ENCODE measurements at regions not wholly inside any gene's neighbourhood (a gene's known extent, or its start where the extent isn't known, plus 50 kb on each side); places are given as distances from the start of the nearest gene placed in this dataset.

GRCh38 chr1:199223936-199224335 lies 585.1 kb downstream of the PTPRC start:
- H3K36me3 Mint-ChIP-seq, result no peaks in the 10 kb centered on the region
- peaks cover 20% of the 10 kb centered on the region for H3K4me1 Mint-ChIP-seq
- DNase-seq (ENCODE audit: low spot score), result no peak
- no peak overlapping the region for H3K4me3 ChIP-seq
- H3K9ac ChIP-seq, result no peak overlapping the region
- TF ChIP-seq EZH2 (IDR thresholded peaks at IDR 0.05) (no peak), EZH2phosphoT487 (IDR thresholded peaks at IDR 0.05) (no peak), CTCF (IDR thresholded peaks at IDR 0.05) (no peak)
- no peak overlapping the region for H3K27ac ChIP-seq
- no peaks in the 10 kb centered on the region for H3K79me2 ChIP-seq (ENCODE audit: low read depth)
- H3K4me1 ChIP-seq, result peaks cover 13% of the 10 kb centered on the region
- no peaks in the 10 kb centered on the region for H4K20me1 ChIP-seq (ENCODE audit: low read depth)
- H3K27me3 ChIP-seq, result no peaks in the 10 kb centered on the region
- no peak overlapping the region for H2AFZ ChIP-seq (replicated peaks)
- H3K4me3 Mint-ChIP-seq, result no peak overlapping the region
- no peaks in the 10 kb centered on the region for H3K27me3 Mint-ChIP-seq (ENCODE audit: insufficient read depth, low read depth)
- H3K9me3 Mint-ChIP-seq, result no peaks in the 10 kb centered on the region
- H3F3A ChIP-seq (ENCODE audit: low read depth), result no peaks in the 10 kb centered on the region
- no peaks in the 10 kb centered on the region for H3K9me3 ChIP-seq (ENCODE audit: low read depth)
- H3K4me2 ChIP-seq, result no peak overlapping the region
- no peaks in the 10 kb centered on the region for H3K36me3 ChIP-seq
- no peak overlapping the region for H3K27ac Mint-ChIP-seq

- H3K4me1 ChIP-seq, result peaks cover 13% of the 10 kb centered on the region
- H2AFZ ChIP-seq (replicated peaks), result no peak overlapping the region
- no peaks in the 10 kb centered on the region for H4K20me1 ChIP-seq (ENCODE audit: low read depth)
- H3K9me3 ChIP-seq (ENCODE audit: low read depth), result no peaks in the 10 kb centered on the region
- peaks cover 27% of the 10 kb centered on the region for H3K4me1 Mint-ChIP-seq
- H3K9me3 Mint-ChIP-seq, result no peaks in the 10 kb centered on the region
- H3K36me3 Mint-ChIP-seq, result no peaks in the 10 kb centered on the region
- no peak overlapping the region for H3K9ac ChIP-seq
- H3K27ac Mint-ChIP-seq, result no peak overlapping the region
- no peak overlapping the region for H3K4me3 ChIP-seq
- H3K27me3 ChIP-seq, result no peaks in the 10 kb centered on the region
- H3K4me3 Mint-ChIP-seq, result no peak overlapping the region
- no peaks in the 10 kb centered on the region for H3K36me3 ChIP-seq
- H3K4me2 ChIP-seq, result no peak overlapping the region
- TF ChIP-seq EZH2 (IDR thresholded peaks at IDR 0.05) (no peak), EZH2phosphoT487 (IDR thresholded peaks at IDR 0.05) (no peak), CTCF (IDR thresholded peaks at IDR 0.05) (no peak)
- no peak for DNase-seq (ENCODE audit: low spot score)
- H3K27me3 Mint-ChIP-seq (ENCODE audit: insufficient read depth, low read depth), result no peaks in the 10 kb centered on the region
- H3K27ac ChIP-seq, result no peak overlapping the region
- no peaks in the 10 kb centered on the region for H3F3A ChIP-seq (ENCODE audit: low read depth)
- no peaks in the 10 kb centered on the region for H3K79me2 ChIP-seq (ENCODE audit: low read depth)
Measured at GRCh38 chr1:199226163-199226562, 587.3 kb downstream of the PTPRC start.

GRCh38 chr1:199242147-199242546 lies 603.3 kb downstream of the PTPRC start:
- Histone ChIP-seq H4K20me1 (ENCODE audit: low read depth) (no peaks in the 10 kb centered on the region), H3K9ac (no peak overlapping the region), H3K27me3 (no peaks in the 10 kb centered on the region), H3K9me3 (ENCODE audit: low read depth) (no peaks in the 10 kb centered on the region), H3F3A (ENCODE audit: low read depth) (no peaks in the 10 kb centered on the region), H3K4me1 (no peaks in the 10 kb centered on the region), H2AFZ (replicated peaks) (no peak overlapping the region), H3K27ac (no peak overlapping the region), H3K4me2 (no peak overlapping the region), H3K4me3 (no peak overlapping the region), H3K36me3 (no peaks in the 10 kb centered on the region), H3K79me2 (ENCODE audit: low read depth) (no peaks in the 10 kb centered on the region)
- peaks cover under 1% of the 10 kb centered on the region for H3K27me3 Mint-ChIP-seq (ENCODE audit: insufficient read depth, low read depth)
- H3K36me3 Mint-ChIP-seq, result no peaks in the 10 kb centered on the region
- TF ChIP-seq CTCF (IDR thresholded peaks at IDR 0.05) (no peak), EZH2 (IDR thresholded peaks at IDR 0.05) (no peak), EZH2phosphoT487 (IDR thresholded peaks at IDR 0.05) (no peak)
- H3K9me3 Mint-ChIP-seq, result peaks cover 3% of the 10 kb centered on the region
- no peak for DNase-seq (ENCODE audit: low spot score)
- no peak overlapping the region for H3K27ac Mint-ChIP-seq
- no peak overlapping the region for H3K4me3 Mint-ChIP-seq
- no peaks in the 10 kb centered on the region for H3K4me1 Mint-ChIP-seq

Measured in neural progenitor cell (in vitro differentiated cells).